A549 (cell line): ENCODE measurements at regions not wholly inside any gene's neighbourhood (a gene's known extent, or its start where the extent isn't known, plus 50 kb on each side); places are given as distances from the start of the nearest gene placed in this dataset.

Experiments
- EP300 ChIP-seq, 2 experiments: fragments of >200 bp; sonication (Bioruptor Twin); formaldehyde crosslinking; IDR thresholded peaks; 2 replicates in 1 of 2; 3 replicates in 1 of 2; pipeline ENCODE4 v1.6.1; 2016 to 2017
- FOSL2 ChIP-seq, 2 experiments: fragments of 450-650 bp in 1 of 2; fragments of >200 bp in 1 of 2; sonication (Bioruptor Twin) in 1 of 2; formaldehyde crosslinking; IDR thresholded peaks; 2 replicates each; pipeline versions ENCODE4 v1.5.0 to v1.6.1; 2016 to 2020; ENCODE audit warnings: mild to moderate bottlenecking in 1 of 2, moderate library complexity in 1 of 2
- POLR2A ChIP-seq: IDR thresholded peaks from 2 replicates; pipeline ENCODE4 v1.6.1; 2012; ENCODE audit warnings: mild to moderate bottlenecking, low read length
- RAD21 ChIP-seq, 2 experiments: fragments of >200 bp in 1 of 2; sonication (Bioruptor Twin) in 1 of 2; formaldehyde crosslinking in 1 of 2; IDR thresholded peaks in 1 of 2; conservative IDR thresholded peaks in 1 of 2; 2 replicates in 1 of 2; 3 replicates in 1 of 2; pipeline ENCODE4 v1.6.1; 2012 to 2018; ENCODE audit warnings: inconsistent platforms in 1 of 2
- RFX5 ChIP-seq: fragments of 450-650 bp; IDR thresholded peaks from 2 replicates; pipeline ENCODE4 v1.7.1; 2014; ENCODE audit warnings: antibody characterized with exemption, mild to moderate bottlenecking, moderate library complexity
- SMC3 ChIP-seq: fragments of >200 bp; sonication (Bioruptor Twin); formaldehyde crosslinking; IDR thresholded peaks from 3 replicates; pipeline ENCODE4 v1.6.1; 2018; ENCODE audit warnings: inconsistent platforms
- TF ChIP-seq, protein P1 (sequence below): fragments of >200 bp; sonication (Bioruptor Twin); formaldehyde crosslinking; IDR thresholded peaks from 3 replicates; pipeline ENCODE4 v1.5.1; 2016

DNA sequence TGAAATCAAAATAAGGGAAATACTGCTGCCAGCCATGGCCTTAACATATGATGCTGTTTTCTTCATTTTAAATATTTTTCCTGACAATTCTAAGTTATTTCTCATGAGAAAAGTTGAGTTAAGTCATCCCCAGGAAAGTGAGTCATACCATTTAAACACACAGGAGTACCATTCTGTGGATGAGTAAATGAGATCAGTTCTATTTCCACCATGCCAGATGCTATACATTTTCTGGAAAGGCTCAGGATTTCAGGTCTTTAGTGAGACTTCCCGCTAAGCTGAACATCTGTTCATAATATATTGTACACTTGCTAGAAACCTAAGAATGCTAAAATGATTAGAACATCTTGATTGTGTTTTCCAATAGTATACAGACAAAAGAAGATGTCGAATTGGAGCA lies 256.2 kb upstream of the MANEA start:
- TF ChIP-seq, protein P1, sequence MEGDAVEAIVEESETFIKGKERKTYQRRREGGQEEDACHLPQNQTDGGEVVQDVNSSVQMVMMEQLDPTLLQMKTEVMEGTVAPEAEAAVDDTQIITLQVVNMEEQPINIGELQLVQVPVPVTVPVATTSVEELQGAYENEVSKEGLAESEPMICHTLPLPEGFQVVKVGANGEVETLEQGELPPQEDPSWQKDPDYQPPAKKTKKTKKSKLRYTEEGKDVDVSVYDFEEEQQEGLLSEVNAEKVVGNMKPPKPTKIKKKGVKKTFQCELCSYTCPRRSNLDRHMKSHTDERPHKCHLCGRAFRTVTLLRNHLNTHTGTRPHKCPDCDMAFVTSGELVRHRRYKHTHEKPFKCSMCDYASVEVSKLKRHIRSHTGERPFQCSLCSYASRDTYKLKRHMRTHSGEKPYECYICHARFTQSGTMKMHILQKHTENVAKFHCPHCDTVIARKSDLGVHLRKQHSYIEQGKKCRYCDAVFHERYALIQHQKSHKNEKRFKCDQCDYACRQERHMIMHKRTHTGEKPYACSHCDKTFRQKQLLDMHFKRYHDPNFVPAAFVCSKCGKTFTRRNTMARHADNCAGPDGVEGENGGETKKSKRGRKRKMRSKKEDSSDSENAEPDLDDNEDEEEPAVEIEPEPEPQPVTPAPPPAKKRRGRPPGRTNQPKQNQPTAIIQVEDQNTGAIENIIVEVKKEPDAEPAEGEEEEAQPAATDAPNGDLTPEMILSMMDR = no peak
- TF ChIP-seq POLR2A (no peak), EP300 (IDR thresholded peaks at IDR 0.05) (no peak), RFX5 (no peak), RAD21 (conservative IDR thresholded peaks at IDR 0.05 in 1 of 2, IDR thresholded peaks at IDR 0.05 in 1 of 2) (no peak), FOSL2 (IDR thresholded peaks at IDR 0.05) (no peak), FOSL2 (CRISPR knock-in tag; IDR thresholded peaks at IDR 0.05) (no peak), SMC3 (no peak)
